NCI-H1092 (cell line): ENCODE measurements at regions not wholly inside any gene's neighbourhood (a gene's known extent, or its start where the extent isn't known, plus 50 kb on each side); places are given as distances from the start of the nearest gene placed in this dataset.
"Not testable (repeated sequence)": the region's sequence is repeated elsewhere in the genome, so short reads cannot be mapped to it uniquely, and the experiment has no call there.

Source experiments
- DNase-seq: peaks from one replicate; lab custom pipeline; 2025; lab: John Stamatoyannopoulos, UW

- no peak for DNase-seq
Measured at GRCh38 chr11:82216927-82217570, 516.6 kb downstream of the FAM181B start.

- DNase-seq = no peak
Measured at GRCh38 chr11:82210011-82210410, 523.7 kb downstream of the FAM181B start.

GRCh38 chr11:82195283-82195682 is 538.4 kb downstream of the FAM181B start:
- DNase-seq = no peak

- DNase-seq = no peak
Measured at GRCh38 chr11:82194521-82194920, 539.1 kb downstream of the FAM181B start.

- DNase-seq = no peak
Measured at GRCh38 chr11:82191695-82192094, 542.0 kb downstream of the FAM181B start.

GRCh38 chr11:82185925-82186324 is 547.7 kb downstream of the FAM181B start:
- no peak for DNase-seq

GRCh38 chr11:82184966-82185365 is 548.7 kb downstream of the FAM181B start:
- no peak for DNase-seq

GRCh38 chr11:82183346-82183745 is 550.3 kb downstream of the FAM181B start:
- no peak for DNase-seq

- not testable (repeated sequence) for DNase-seq
Measured at GRCh38 chr11:82182697-82183096, 551.0 kb downstream of the FAM181B start.

GRCh38 chr11:82181796-82182195 is 551.9 kb downstream of the FAM181B start:
- DNase-seq = not testable (repeated sequence)

GRCh38 chr11:82176945-82177344 is 556.7 kb downstream of the FAM181B start:
- DNase-seq = no peak

- DNase-seq = no peak
Measured at GRCh38 chr11:82176365-82176764, 557.3 kb downstream of the FAM181B start.

- DNase-seq = no peak
Measured at GRCh38 chr11:82174610-82175009, 559.1 kb downstream of the FAM181B start.

GRCh38 chr11:82146789-82147188 is 586.9 kb downstream of the FAM181B start:
- DNase-seq = no peak

- DNase-seq = no peak
Measured at GRCh38 chr11:82118946-82119345, 614.7 kb downstream of the FAM181B start.

- DNase-seq = no peak
Measured at GRCh38 chr11:82117362-82117761, 616.3 kb downstream of the FAM181B start.

- no peak for DNase-seq
Measured at GRCh38 chr11:82105331-82105998, 628.2 kb downstream of the FAM181B start.

GRCh38 chr11:82092904-82093303 is 640.8 kb downstream of the FAM181B start:
- no peak for DNase-seq

GRCh38 chr11:82089426-82089825 is 644.2 kb downstream of the FAM181B start:
- no peak for DNase-seq

- no peak for DNase-seq
Measured at GRCh38 chr11:82085493-82085892, 648.2 kb downstream of the FAM181B start.

- no peak for DNase-seq
Measured at GRCh38 chr11:82082976-82083375, 650.7 kb downstream of the FAM181B start.

- no peak for DNase-seq
Measured at GRCh38 chr11:82080160-82080559, 653.5 kb downstream of the FAM181B start.

GRCh38 chr11:82076126-82076525 is 657.5 kb downstream of the FAM181B start:
- no peak for DNase-seq

GRCh38 chr11:82059505-82059904 is 674.2 kb downstream of the FAM181B start:
- no peak for DNase-seq
